ENCODE measurements at regions not wholly inside any gene's neighbourhood (a gene's known extent, or its start where the extent isn't known, plus 50 kb on each side); places are given as distances from the start of the nearest gene placed in this dataset.
"Not testable (repeated sequence)": the region's sequence is repeated elsewhere in the genome, so short reads cannot be mapped to it uniquely, and the experiment has no call there.

DNA sequence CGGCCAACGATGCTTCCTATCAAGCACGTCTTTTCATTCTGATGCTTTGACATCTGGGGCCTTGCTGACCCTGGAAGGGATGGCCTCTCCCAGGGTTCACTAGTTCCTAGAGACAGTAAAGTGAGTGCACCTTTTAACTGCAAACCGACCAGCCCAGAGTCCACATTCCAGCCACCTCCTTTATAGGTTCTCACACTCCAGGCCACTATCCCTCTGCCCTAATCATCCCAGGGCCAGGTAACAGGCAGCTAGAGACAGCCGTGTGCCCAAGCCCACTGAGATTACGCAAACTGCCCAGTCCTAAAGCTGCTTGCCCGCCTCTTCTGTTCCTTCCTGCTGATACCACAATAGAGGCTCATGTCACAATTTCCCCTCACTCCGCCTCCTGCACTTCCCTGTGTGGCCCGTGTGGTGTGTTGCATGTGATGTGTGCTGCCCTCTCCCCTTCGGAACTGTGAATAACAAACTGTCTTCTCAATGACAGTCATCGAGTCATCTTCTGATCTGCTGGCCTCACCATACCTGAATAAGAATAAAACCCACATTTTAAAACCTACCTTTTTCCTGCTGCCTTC is 123.7 kb upstream of the EXOC2 start:
- no peak overlapping the region for H3K27ac ChIP-seq (ENCODE audit: low read length)
- H3K4me3 ChIP-seq (ENCODE audit: low read length), result no peak overlapping the region
- no CpG with 5 or more reads among the region's 11 CpGs for whole genome bisulfite sequencing (ENCODE audit: insufficient coverage, insufficient read length)
- no peaks in the 10 kb centered on the region for H3K4me1 ChIP-seq (ENCODE audit: control insufficient read depth, insufficient read depth, low read length)
- no peaks in the 10 kb centered on the region for H3K27me3 ChIP-seq (ENCODE audit: control insufficient read depth, insufficient read depth, low read length)
- no peaks in the 10 kb centered on the region; the same call in 1 of the 2 replicates for H3K9me3 ChIP-seq (ENCODE audit: control insufficient read depth, insufficient read depth, low read length)
- no peak for DNase-seq (ENCODE audit: low read depth, low spot score)
- H3K36me3 ChIP-seq (ENCODE audit: control insufficient read depth, insufficient read depth, low read length), result no peaks in the 10 kb centered on the region

DNA sequence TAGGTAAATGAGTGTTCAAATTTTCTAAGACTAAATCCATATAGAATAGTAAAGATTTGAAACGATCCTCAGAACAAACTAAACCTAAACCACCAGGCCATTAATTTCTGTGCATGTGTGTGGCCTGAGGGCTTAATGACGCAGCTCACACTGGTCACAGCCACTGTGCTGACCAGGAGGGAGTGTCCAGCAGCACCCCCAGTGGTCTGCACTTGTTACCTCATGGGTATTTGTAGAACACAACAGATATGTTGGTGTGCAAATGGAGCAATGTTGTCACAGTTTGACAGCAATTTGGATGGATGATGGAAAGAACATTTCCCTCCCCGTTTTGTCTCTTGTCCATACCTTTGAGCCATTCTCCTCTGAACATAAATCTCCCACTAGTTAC is 122.4 kb upstream of the EXOC2 start:
- Histone ChIP-seq H3K4me1 (ENCODE audit: control insufficient read depth, insufficient read depth, low read length) (no peaks in the 10 kb centered on the region), H3K4me3 (ENCODE audit: low read length) (no peak overlapping the region), H3K9me3 (ENCODE audit: control insufficient read depth, insufficient read depth, low read length) (no peaks in the 10 kb centered on the region; the same call in 1 of the 2 replicates), H3K27ac (ENCODE audit: low read length) (no peak overlapping the region), H3K27me3 (ENCODE audit: control insufficient read depth, insufficient read depth, low read length) (no peaks in the 10 kb centered on the region), H3K36me3 (ENCODE audit: control insufficient read depth, insufficient read depth, low read length) (no peaks in the 10 kb centered on the region)
- no peak for DNase-seq (ENCODE audit: low read depth, low spot score)
- no CpG with 5 or more reads among the region's 3 CpGs for WGBS (ENCODE audit: insufficient coverage, insufficient read length)

DNA sequence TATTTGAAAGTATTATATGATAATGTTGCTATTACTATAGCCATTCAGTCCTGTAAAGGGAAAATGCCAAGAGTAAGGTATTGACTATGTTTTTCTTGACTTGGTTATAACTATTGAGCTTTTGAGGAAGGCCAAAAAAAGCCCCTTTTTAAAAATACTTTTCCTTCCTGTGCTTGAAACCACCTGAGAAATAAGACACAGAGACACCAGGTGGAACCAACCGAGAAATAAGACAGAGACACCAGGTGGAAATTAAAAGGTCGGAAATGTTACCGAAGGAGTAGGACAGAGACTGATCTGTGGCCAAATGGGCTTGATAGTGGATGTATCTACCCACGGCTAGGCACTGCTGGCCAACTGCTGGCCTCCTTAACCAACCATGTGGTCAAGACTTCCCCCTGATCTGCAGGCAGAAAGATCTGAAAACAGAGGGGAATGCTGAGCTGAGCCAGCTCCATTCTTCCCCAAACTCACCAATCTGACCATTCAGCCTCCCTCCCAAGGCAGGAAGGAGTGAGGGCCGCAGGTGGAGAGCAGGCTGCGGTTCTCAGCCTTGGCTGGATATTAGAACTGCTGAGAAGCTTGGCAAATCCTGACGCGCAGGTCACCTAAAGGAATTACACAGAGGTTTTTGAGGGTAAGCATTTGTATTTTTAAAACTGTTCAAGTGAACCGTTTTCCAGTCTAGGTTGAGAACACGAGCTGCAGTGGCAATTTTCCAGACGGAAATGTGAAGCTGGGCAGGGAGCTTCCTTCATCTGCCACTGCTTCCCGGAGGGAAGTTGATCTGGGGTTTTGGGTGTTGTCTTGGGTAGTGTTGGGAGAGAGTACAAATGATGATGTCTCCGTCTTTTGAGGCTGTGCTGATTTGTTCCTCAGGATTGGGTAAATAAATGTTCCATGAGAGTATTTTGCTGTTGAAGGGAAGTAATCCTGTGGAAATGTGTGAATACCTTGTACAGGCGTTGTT is 121.7 kb upstream of the EXOC2 start:
- Histone ChIP-seq H3K4me1 (ENCODE audit: control insufficient read depth, insufficient read depth, low read length) (no peaks in the 10 kb centered on the region), H3K27me3 (ENCODE audit: control insufficient read depth, insufficient read depth, low read length) (no peaks in the 10 kb centered on the region), H3K36me3 (ENCODE audit: control insufficient read depth, insufficient read depth, low read length) (no peaks in the 10 kb centered on the region), H3K4me3 (ENCODE audit: low read length) (no peak overlapping the region), H3K27ac (ENCODE audit: low read length) (no peak overlapping the region), H3K9me3 (ENCODE audit: control insufficient read depth, insufficient read depth, low read length) (no peaks in the 10 kb centered on the region; the same call in 1 of the 2 replicates)
- WGBS (ENCODE audit: insufficient coverage, insufficient read length), result no CpG with 5 or more reads among the region's 14 CpGs
- no peak for DNase-seq (ENCODE audit: low read depth, low spot score)

DNA sequence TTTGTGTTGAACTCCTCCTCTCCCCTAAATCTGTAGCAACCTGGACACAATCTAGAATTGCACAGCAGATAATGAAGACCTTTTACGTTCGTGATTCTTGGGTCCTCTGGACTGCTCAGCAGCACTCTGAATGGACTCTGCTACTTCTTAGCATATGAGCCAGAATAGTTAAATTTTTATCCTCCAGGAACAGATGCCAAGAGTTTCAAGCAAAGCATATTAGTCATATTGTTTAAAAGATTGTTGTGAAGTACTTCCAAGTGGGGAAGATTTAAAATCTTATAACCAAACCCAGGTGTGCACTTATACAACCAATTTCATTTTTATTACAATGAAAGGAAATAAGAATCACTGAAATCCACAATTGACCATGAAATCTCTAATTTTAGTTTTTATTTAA is 118.9 kb upstream of the EXOC2 start:
- no peaks in the 10 kb centered on the region for H3K9me3 ChIP-seq (ENCODE audit: control insufficient read depth, insufficient read depth, low read length)
- no CpG with 5 or more reads among the region's 2 CpGs for WGBS (ENCODE audit: insufficient coverage, insufficient read length)
- no peak for DNase-seq (ENCODE audit: low read depth, low spot score)
- H3K4me3 ChIP-seq (ENCODE audit: low read length), result no peak overlapping the region
- H3K36me3 ChIP-seq (ENCODE audit: control insufficient read depth, insufficient read depth, low read length), result no peaks in the 10 kb centered on the region
- H3K27ac ChIP-seq (ENCODE audit: low read length), result no peak overlapping the region
- H3K27me3 ChIP-seq (ENCODE audit: control insufficient read depth, insufficient read depth, low read length), result no peaks in the 10 kb centered on the region
- H3K4me1 ChIP-seq (ENCODE audit: control insufficient read depth, insufficient read depth, low read length), result no peaks in the 10 kb centered on the region

DNA sequence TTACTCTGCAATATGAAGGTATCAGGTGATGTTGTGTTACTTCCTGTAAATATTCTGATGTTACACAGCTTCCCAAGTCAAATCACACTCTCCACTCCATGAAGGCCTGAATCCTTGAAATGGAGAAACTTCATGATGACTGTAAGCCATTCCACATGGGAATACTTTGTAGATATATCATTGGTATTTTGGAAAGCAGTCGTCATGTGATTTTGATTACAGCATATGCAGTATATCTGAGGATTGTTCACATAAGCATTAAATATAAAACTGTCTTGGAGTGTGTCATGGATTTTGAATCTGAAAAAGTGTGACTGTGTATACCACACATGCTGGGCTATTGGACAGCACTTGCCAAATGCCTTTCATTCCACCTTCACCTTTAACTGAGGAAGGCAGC is 118.3 kb upstream of the EXOC2 start:
- no peaks in the 10 kb centered on the region for H3K27me3 ChIP-seq (ENCODE audit: control insufficient read depth, insufficient read depth, low read length)
- no CpG with 5 or more reads among the region's 1 CpG for WGBS (ENCODE audit: insufficient coverage, insufficient read length)
- no peaks in the 10 kb centered on the region for H3K9me3 ChIP-seq (ENCODE audit: control insufficient read depth, insufficient read depth, low read length)
- DNase-seq (ENCODE audit: low read depth, low spot score), result no peak
- H3K36me3 ChIP-seq (ENCODE audit: control insufficient read depth, insufficient read depth, low read length), result no peaks in the 10 kb centered on the region
- H3K4me1 ChIP-seq (ENCODE audit: control insufficient read depth, insufficient read depth, low read length), result no peaks in the 10 kb centered on the region
- H3K27ac ChIP-seq (ENCODE audit: low read length), result no peak overlapping the region
- H3K4me3 ChIP-seq (ENCODE audit: low read length), result no peak overlapping the region

DNA sequence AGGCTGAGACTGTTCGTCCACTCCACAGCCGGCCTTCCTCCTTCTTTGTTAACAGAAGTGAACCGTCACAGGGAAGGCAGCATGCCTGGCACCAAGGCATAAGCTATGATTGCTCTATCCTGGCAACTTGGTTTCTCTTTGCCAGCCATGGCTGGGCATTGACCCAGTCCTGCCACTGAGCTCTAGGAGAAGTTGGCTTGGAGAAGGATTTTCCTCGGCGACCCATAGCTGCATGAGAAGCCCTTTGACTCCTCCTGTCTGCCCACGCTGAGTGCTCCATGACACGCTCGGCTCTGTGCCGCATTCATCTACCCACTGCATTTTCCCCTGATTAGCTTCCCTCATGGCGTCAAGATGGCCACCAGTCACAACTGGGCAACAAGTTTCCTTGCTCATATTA is 111.8 kb upstream of the EXOC2 start:
- Histone ChIP-seq H3K27ac (ENCODE audit: low read length) (no peak overlapping the region), H3K27me3 (ENCODE audit: control insufficient read depth, insufficient read depth, low read length) (no peaks in the 10 kb centered on the region), H3K9me3 (ENCODE audit: control insufficient read depth, insufficient read depth, low read length) (no peaks in the 10 kb centered on the region), H3K36me3 (ENCODE audit: control insufficient read depth, insufficient read depth, low read length) (no peaks in the 10 kb centered on the region), H3K4me3 (ENCODE audit: low read length) (no peak overlapping the region), H3K4me1 (ENCODE audit: control insufficient read depth, insufficient read depth, low read length) (no peaks in the 10 kb centered on the region)
- no peak for DNase-seq (ENCODE audit: low read depth, low spot score)
- no CpG with 5 or more reads among the region's 10 CpGs for WGBS (ENCODE audit: insufficient coverage, insufficient read length)

DNA sequence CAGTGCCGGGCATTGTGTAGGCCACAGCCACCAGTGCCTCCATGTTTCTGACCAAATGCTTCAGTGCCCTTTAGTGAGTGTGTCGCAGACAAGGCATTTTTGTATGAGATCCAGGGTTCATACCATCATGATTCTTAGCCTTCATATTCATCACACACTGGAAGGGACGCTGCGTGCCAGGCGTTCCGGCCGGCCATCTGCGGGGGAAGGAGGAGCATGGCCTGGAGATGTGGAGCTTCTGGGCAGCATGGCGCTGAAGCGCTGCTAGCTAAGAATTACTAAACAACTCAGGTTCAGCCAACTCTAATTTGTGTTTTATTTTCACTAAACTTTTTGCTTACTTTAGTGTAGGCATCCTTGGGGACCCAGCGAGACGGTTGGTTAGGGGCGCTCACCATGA is 111.4 kb upstream of the EXOC2 start:
- no peaks in the 10 kb centered on the region for H3K9me3 ChIP-seq (ENCODE audit: control insufficient read depth, insufficient read depth, low read length)
- no peak for DNase-seq (ENCODE audit: low read depth, low spot score)
- no CpG with 5 or more reads among the region's 13 CpGs for WGBS (ENCODE audit: insufficient coverage, insufficient read length)

DNA sequence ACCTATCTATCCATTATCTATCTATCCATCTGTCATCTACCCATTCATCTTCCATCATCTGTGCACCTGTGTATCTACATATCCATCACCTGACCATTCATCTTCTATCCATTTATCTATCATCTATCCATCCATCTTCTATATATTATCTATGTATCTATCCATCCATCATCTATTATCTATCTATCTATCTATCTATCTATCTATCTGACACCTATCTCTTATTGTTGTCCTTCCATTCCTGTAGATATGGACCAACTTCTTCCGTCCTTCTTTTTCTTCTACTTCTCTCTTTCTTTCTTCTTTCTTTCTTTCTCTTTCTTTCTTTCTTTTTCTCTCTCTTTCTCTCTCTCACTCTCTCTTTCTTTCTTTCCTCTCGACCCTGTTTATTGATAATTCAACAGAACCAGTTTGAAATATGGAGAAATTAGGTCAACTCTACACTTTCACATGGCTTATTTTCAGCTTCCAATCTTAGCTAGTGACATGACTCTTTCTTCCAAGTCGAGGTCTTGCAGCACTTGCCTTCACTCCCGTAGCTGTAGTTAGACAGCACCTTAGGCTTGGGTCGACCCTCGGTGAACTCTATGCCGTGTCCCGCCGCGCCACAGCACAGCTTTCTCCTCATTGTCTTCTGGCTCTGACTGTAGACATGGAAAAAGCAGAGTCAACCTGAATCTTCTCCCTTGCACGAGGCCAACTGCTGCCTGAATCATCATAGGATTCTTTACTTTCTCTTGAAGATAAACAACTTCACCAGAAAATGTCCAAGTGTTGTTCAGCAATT is 110.4 kb upstream of the EXOC2 start:
- no peaks in the 10 kb centered on the region for H3K9me3 ChIP-seq (ENCODE audit: control insufficient read depth, insufficient read depth, low read length)
- WGBS (ENCODE audit: insufficient coverage, insufficient read length), result 100% methylated on average over 2 of the region's 11 CpGs
- H3K36me3 ChIP-seq (ENCODE audit: control insufficient read depth, insufficient read depth, low read length), result no peaks in the 10 kb centered on the region
- no peaks in the 10 kb centered on the region for H3K27me3 ChIP-seq (ENCODE audit: control insufficient read depth, insufficient read depth, low read length)
- H3K4me3 ChIP-seq (ENCODE audit: low read length), result no peak overlapping the region
- DNase-seq (ENCODE audit: low read depth, low spot score), result no peak
- H3K4me1 ChIP-seq (ENCODE audit: control insufficient read depth, insufficient read depth, low read length), result no peaks in the 10 kb centered on the region
- H3K27ac ChIP-seq (ENCODE audit: low read length), result no peak overlapping the region

More for the DNA sequence above, 111.4 kb upstream of the EXOC2 start:
- H3K27ac ChIP-seq (ENCODE audit: low read length), result no peak overlapping the region
- no peaks in the 10 kb centered on the region for H3K4me1 ChIP-seq (ENCODE audit: control insufficient read depth, insufficient read depth, low read length)
- no peaks in the 10 kb centered on the region for H3K36me3 ChIP-seq (ENCODE audit: control insufficient read depth, insufficient read depth, low read length)
- no peak overlapping the region for H3K4me3 ChIP-seq (ENCODE audit: low read length)
- no peaks in the 10 kb centered on the region for H3K27me3 ChIP-seq (ENCODE audit: control insufficient read depth, insufficient read depth, low read length)

DNA sequence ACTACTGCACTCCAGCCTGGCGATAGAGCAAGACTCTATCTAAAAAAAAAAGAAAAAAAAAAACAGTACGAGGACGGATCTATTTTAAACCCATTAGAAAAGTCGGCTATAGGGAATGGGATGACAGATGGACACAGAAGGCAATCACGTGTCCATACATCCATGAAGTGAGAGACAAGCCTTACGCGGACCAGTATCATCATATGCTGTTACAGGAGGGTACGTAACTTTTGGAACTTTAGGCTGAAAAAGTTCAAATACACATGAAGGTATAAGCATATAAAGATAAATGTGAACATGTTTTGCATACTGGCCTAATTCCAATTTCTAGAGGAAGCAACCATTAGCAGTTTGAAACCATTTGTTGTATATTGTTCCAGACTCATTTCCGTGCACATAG is 109.8 kb upstream of the EXOC2 start:
- Histone ChIP-seq H3K27ac (ENCODE audit: low read length) (no peak overlapping the region), H3K9me3 (ENCODE audit: control insufficient read depth, insufficient read depth, low read length) (no peaks in the 10 kb centered on the region), H3K36me3 (ENCODE audit: control insufficient read depth, insufficient read depth, low read length) (no peaks in the 10 kb centered on the region), H3K4me1 (ENCODE audit: control insufficient read depth, insufficient read depth, low read length) (no peaks in the 10 kb centered on the region), H3K27me3 (ENCODE audit: control insufficient read depth, insufficient read depth, low read length) (no peaks in the 10 kb centered on the region), H3K4me3 (ENCODE audit: low read length) (no peak overlapping the region)
- no CpG with 5 or more reads among the region's 9 CpGs for WGBS (ENCODE audit: insufficient coverage, insufficient read length)
- DNase-seq (ENCODE audit: low read depth, low spot score), result no peak

DNA sequence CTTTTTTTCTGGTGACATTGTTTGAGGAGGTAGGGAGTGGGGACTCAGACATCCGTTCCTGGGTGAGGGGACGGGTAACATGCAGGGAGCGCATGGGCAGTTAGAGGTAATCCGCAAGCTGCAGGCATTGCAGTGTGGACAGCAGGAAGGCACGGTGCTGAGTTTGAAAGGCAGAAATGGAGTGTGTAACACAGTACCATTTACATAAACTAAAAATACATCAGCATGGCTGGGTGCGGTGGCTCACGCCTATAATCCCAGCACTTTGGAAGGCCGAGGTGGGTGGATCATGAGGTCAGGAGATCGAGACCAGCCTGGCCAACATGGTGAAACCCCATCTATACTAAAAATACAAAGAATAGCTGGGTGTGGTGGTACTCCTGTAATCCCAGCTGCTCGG is 109.3 kb upstream of the EXOC2 start:
- not testable (repeated sequence) for DNase-seq (ENCODE audit: low read depth, low spot score); H3K4me3 ChIP-seq (ENCODE audit: low read length)
- WGBS (ENCODE audit: insufficient coverage, insufficient read length), result no CpG with 5 or more reads among the region's 10 CpGs

More for the DNA sequence above, 109.3 kb upstream of the EXOC2 start:
- not testable (repeated sequence) for H3K27ac ChIP-seq (ENCODE audit: low read length); H3K4me1 ChIP-seq (ENCODE audit: control insufficient read depth, insufficient read depth, low read length); H3K9me3 ChIP-seq (ENCODE audit: control insufficient read depth, insufficient read depth, low read length); H3K36me3 ChIP-seq (ENCODE audit: control insufficient read depth, insufficient read depth, low read length); H3K27me3 ChIP-seq (ENCODE audit: control insufficient read depth, insufficient read depth, low read length)
